ENCODE measurements at regions not wholly inside any gene's neighbourhood (a gene's known extent, or its start where the extent isn't known, plus 50 kb on each side); places are given as distances from the start of the nearest gene placed in this dataset.

- Histone ChIP-seq H4K20me1 (ENCODE audit: insufficient read depth, low read length) (no peaks in the 10 kb centered on the region), H3K4me3 (ENCODE audit: low read depth, low read length, poor library complexity, severe bottlenecking) (no peak overlapping the region), H3F3A (ENCODE audit: insufficient read depth, low read length) (no peaks in the 10 kb centered on the region), H3K36me3 (ENCODE audit: insufficient read depth, low read length) (no peaks in the 10 kb centered on the region), H3K27me3 (ENCODE audit: insufficient read depth, low read length) (no peaks in the 10 kb centered on the region), H3K27ac (ENCODE audit: low read depth, low read length, poor library complexity, severe bottlenecking) (no peak overlapping the region), H3K9me3 (ENCODE audit: low read length) (no peaks in the 10 kb centered on the region), H3K9ac (ENCODE audit: low read length) (no peak overlapping the region), H3K79me2 (ENCODE audit: insufficient read depth, low read length) (no peaks in the 10 kb centered on the region), H3K9me2 (ENCODE audit: low read depth, low read length) (no peaks in the 10 kb centered on the region), H3K4me2 (ENCODE audit: low read length) (no peak overlapping the region), H3K4me1 (ENCODE audit: insufficient read depth, low read length, severe bottlenecking) (no peaks in the 10 kb centered on the region), H2AFZ (ENCODE audit: low read length) (no peak overlapping the region)
- TF ChIP-seq CTCF (IDR thresholded peaks at IDR 0.05; ENCODE audit: low read length): no peak
- no peak for TF ChIP-seq EZH2 (IDR thresholded peaks at IDR 0.05; ENCODE audit: borderline replicate concordance, low read length)
Measured at GRCh38 chr11:25659706-25660105, 672.2 kb upstream of the ANO3 start.

GRCh38 chr11:25667871-25668270, 664.1 kb upstream of the ANO3 start:
- Histone ChIP-seq H3K9me3 (ENCODE audit: low read length) (no peaks in the 10 kb centered on the region), H3K9ac (ENCODE audit: low read length) (no peak overlapping the region), H3K4me2 (ENCODE audit: low read length) (no peak overlapping the region), H4K20me1 (ENCODE audit: insufficient read depth, low read length) (no peaks in the 10 kb centered on the region), H2AFZ (ENCODE audit: low read length) (no peak overlapping the region), H3K9me2 (ENCODE audit: low read depth, low read length) (no peaks in the 10 kb centered on the region), H3K4me3 (ENCODE audit: low read depth, low read length, poor library complexity, severe bottlenecking) (no peak overlapping the region), H3F3A (ENCODE audit: insufficient read depth, low read length) (no peaks in the 10 kb centered on the region), H3K4me1 (ENCODE audit: insufficient read depth, low read length, severe bottlenecking) (no peaks in the 10 kb centered on the region), H3K36me3 (ENCODE audit: insufficient read depth, low read length) (no peaks in the 10 kb centered on the region), H3K27me3 (ENCODE audit: insufficient read depth, low read length) (no peaks in the 10 kb centered on the region), H3K27ac (ENCODE audit: low read depth, low read length, poor library complexity, severe bottlenecking) (no peak overlapping the region), H3K79me2 (ENCODE audit: insufficient read depth, low read length) (no peaks in the 10 kb centered on the region)
- TF ChIP-seq CTCF (IDR thresholded peaks at IDR 0.05; ENCODE audit: low read length): no peak

GRCh38 chr11:25691959-25692358, 640.0 kb upstream of the ANO3 start:
- H3K9me3 ChIP-seq (ENCODE audit: low read length): peaks cover 5% of the 10 kb centered on the region; the same call in 1 of the 2 replicates
- H4K20me1 ChIP-seq (ENCODE audit: insufficient read depth, low read length): no peaks in the 10 kb centered on the region

More at GRCh38 chr11:25691959-25692358, 640.0 kb upstream of the ANO3 start:
- H3K27ac ChIP-seq (ENCODE audit: low read depth, low read length, poor library complexity, severe bottlenecking): no peak overlapping the region
- H3K79me2 ChIP-seq (ENCODE audit: insufficient read depth, low read length): no peaks in the 10 kb centered on the region
- H3F3A ChIP-seq (ENCODE audit: insufficient read depth, low read length): no peaks in the 10 kb centered on the region
- no peaks in the 10 kb centered on the region for H3K4me1 ChIP-seq (ENCODE audit: insufficient read depth, low read length, severe bottlenecking)
- no peaks in the 10 kb centered on the region for H3K27me3 ChIP-seq (ENCODE audit: insufficient read depth, low read length)
- TF ChIP-seq CTCF (IDR thresholded peaks at IDR 0.05; ENCODE audit: low read length): no peak
- no peak for TF ChIP-seq EZH2 (IDR thresholded peaks at IDR 0.05; ENCODE audit: borderline replicate concordance, low read length)
- no peaks in the 10 kb centered on the region for H3K36me3 ChIP-seq (ENCODE audit: insufficient read depth, low read length)
- no peak overlapping the region for H3K4me3 ChIP-seq (ENCODE audit: low read depth, low read length, poor library complexity, severe bottlenecking)
- H2AFZ ChIP-seq (ENCODE audit: low read length): no peak overlapping the region
- H3K9ac ChIP-seq (ENCODE audit: low read length): no peak overlapping the region
- no peak overlapping the region for H3K4me2 ChIP-seq (ENCODE audit: low read length)
- H3K9me2 ChIP-seq (ENCODE audit: low read depth, low read length): no peaks in the 10 kb centered on the region
